ENCODE measurements at regions not wholly inside any gene's neighbourhood (a gene's known extent, or its start where the extent isn't known, plus 50 kb on each side); places are given as distances from the start of the nearest gene placed in this dataset.

- DNase-seq (ENCODE audit: low spot score), result no peak
- no peak for TF ChIP-seq CTCF (conservative IDR thresholded peaks at IDR 0.05; ENCODE audit: low read depth)
- H3K27ac ChIP-seq, result no peak overlapping the region
- ChIA-PET CTCF (no interaction called here), POLR2A (ENCODE audit: low non-redundant PET) (no interaction called here)
Measured at GRCh38 chr1:222894331-222894730, 79.5 kb downstream of the DISP1 start.

- ChIA-PET POLR2A (ENCODE audit: low non-redundant PET) (no interaction called here), CTCF (interaction anchor here (0.7 kb wide), 1 partner anchor 73 kb away, joined by 3 read pairs; no protein-coding TSS in a partner anchor)
- TF ChIP-seq CTCF (conservative IDR thresholded peaks at IDR 0.05; ENCODE audit: low read depth), result no peak
- no peak for DNase-seq (ENCODE audit: low spot score)
- no peak overlapping the region for H3K27ac ChIP-seq
Measured at GRCh38 chr1:222896630-222897526, 82.0 kb downstream of the DISP1 start.

- POLR2A ChIA-PET (ENCODE audit: low non-redundant PET), result no interaction called here
- no peak for TF ChIP-seq CTCF (conservative IDR thresholded peaks at IDR 0.05; ENCODE audit: low read depth)
- DNase-seq (ENCODE audit: low spot score), result no peak
- H3K27ac ChIP-seq, result no peak overlapping the region
- CTCF ChIA-PET, result no interaction called here
Measured at GRCh38 chr1:222897527-222898190, 82.8 kb downstream of the DISP1 start.

- no peak for TF ChIP-seq CTCF (conservative IDR thresholded peaks at IDR 0.05; ENCODE audit: low read depth)
- ChIA-PET POLR2A (ENCODE audit: low non-redundant PET) (no interaction called here), CTCF (no interaction called here)
- DNase-seq (ENCODE audit: low spot score), result no peak
- no peak overlapping the region for H3K27ac ChIP-seq
Measured at GRCh38 chr1:222898191-222898527, 83.3 kb downstream of the DISP1 start.

GRCh38 chr1:222899471-222899870, 84.6 kb downstream of the DISP1 start:
- DNase-seq (ENCODE audit: low spot score), result no peak
- H3K27ac ChIP-seq, result no peak overlapping the region
- ChIA-PET CTCF (no interaction called here), POLR2A (ENCODE audit: low non-redundant PET) (no interaction called here)
- no peak for TF ChIP-seq CTCF (conservative IDR thresholded peaks at IDR 0.05; ENCODE audit: low read depth)

- DNase-seq (ENCODE audit: low spot score), result no peak
- CTCF ChIA-PET, result interaction anchor here (0.6 kb wide), 1 partner anchor 147 kb away, joined by 5 read pairs; no protein-coding TSS in a partner anchor
- no peak for TF ChIP-seq CTCF (conservative IDR thresholded peaks at IDR 0.05; ENCODE audit: low read depth)
- H3K27ac ChIP-seq, result no peak overlapping the region
- POLR2A ChIA-PET (ENCODE audit: low non-redundant PET), result no interaction called here
Measured at GRCh38 chr1:222904451-222904850, 89.6 kb downstream of the DISP1 start.
